HG02588 (cell line): ENCODE measurements at regions not wholly inside any gene's neighbourhood (a gene's known extent, or its start where the extent isn't known, plus 50 kb on each side); places are given as distances from the start of the nearest gene placed in this dataset.

Experiments used
- ATAC-seq: cut with Tn5 transposase; IDR thresholded peaks from one replicate; pipeline ENCODE4 v1.9.1; 2021; ENCODE audit warnings: mild to moderate bottlenecking, moderate library complexity; ENCODE audit not compliant: unreplicated experiment

- no peak for ATAC-seq
Observed at GRCh38 chr4:3831529-3832150, 65.5 kb downstream of the ADRA2C start.

- no peak for ATAC-seq
Observed at GRCh38 chr4:3832536-3833220, 66.5 kb downstream of the ADRA2C start.

GRCh38 chr4:3833326-3833989, 67.3 kb downstream of the ADRA2C start:
- no peak for ATAC-seq

- ATAC-seq = no peak
Observed at GRCh38 chr4:3834186-3834662, 68.0 kb downstream of the ADRA2C start.

GRCh38 chr4:3834663-3835521, 68.7 kb downstream of the ADRA2C start:
- no peak for ATAC-seq

- no peak for ATAC-seq
Observed at GRCh38 chr4:3835527-3836405, 69.6 kb downstream of the ADRA2C start.

- no peak for ATAC-seq
Observed at GRCh38 chr4:3836406-3836755, 70.2 kb downstream of the ADRA2C start.

GRCh38 chr4:3836756-3837601, 70.8 kb downstream of the ADRA2C start:
- no peak for ATAC-seq

- no peak for ATAC-seq
Observed at GRCh38 chr4:3838437-3839380, 72.5 kb downstream of the ADRA2C start.

- no peak for ATAC-seq
Observed at GRCh38 chr4:3845094-3845743, 79.0 kb downstream of the ADRA2C start.

- ATAC-seq = no peak
Observed at GRCh38 chr4:3845744-3846429, 79.7 kb downstream of the ADRA2C start.

- no peak for ATAC-seq
Observed at GRCh38 chr4:3847211-3847940, 81.2 kb downstream of the ADRA2C start.

GRCh38 chr4:3848323-3848722, 82.1 kb downstream of the ADRA2C start:
- ATAC-seq = no peak

- no peak for ATAC-seq
Observed at GRCh38 chr4:3849140-3849539, 83.0 kb downstream of the ADRA2C start.

GRCh38 chr4:3850128-3850527, 83.9 kb downstream of the ADRA2C start:
- no peak for ATAC-seq

- no peak for ATAC-seq
Observed at GRCh38 chr4:3851211-3851610, 85.0 kb downstream of the ADRA2C start.

- ATAC-seq = no peak
Observed at GRCh38 chr4:3851881-3852280, 85.7 kb downstream of the ADRA2C start.
